ENCODE measurements at regions not wholly inside any gene's neighbourhood (a gene's known extent, or its start where the extent isn't known, plus 50 kb on each side); places are given as distances from the start of the nearest gene placed in this dataset.
"Not testable (repeated sequence)": the region's sequence is repeated elsewhere in the genome, so short reads cannot be mapped to it uniquely, and the experiment has no call there.

GRCh38 chr7:145360511-145361100, 524.8 kb upstream of the TPK1 start:
- no peak overlapping the region for H3K27ac ChIP-seq (ENCODE audit: low read depth, low read length)
- no peak overlapping the region for H3K4me3 ChIP-seq (ENCODE audit: low read depth, low read length)
- no peak overlapping the region for H3K9ac ChIP-seq (ENCODE audit: low read length)
- peaks cover 6% of the 10 kb centered on the region; the same call in 1 of the 2 replicates for H3K9me3 ChIP-seq (ENCODE audit: control insufficient read depth, insufficient read depth, low read depth, low read length)
- no peaks in the 10 kb centered on the region for H3K4me1 ChIP-seq (ENCODE audit: control insufficient read depth, insufficient read depth, low read length)
- no peaks in the 10 kb centered on the region for H3K36me3 ChIP-seq (ENCODE audit: control insufficient read depth, insufficient read depth, low read length)
- no peaks in the 10 kb centered on the region for H3K27me3 ChIP-seq (ENCODE audit: control insufficient read depth, insufficient read depth, low read length)

DNA sequence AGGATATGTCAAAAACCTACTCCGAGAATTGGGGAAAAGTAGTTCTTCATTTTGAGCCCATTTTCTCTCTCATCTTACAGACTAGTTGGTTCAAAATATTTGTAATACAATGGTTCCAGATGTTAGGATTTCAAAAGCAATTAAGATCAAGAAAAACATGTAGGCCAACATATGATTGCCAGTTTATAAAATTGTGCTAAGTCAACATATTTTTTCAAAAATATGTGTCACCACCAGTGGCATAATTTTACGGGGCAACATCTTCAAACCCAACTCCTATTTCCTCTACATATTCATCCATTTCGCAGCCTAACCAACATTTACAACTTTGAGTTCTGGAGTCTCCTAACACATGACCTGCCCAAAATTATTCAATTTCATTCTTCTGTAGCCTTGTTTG, 514.5 kb upstream of the TPK1 start:
- no peak overlapping the region for H3K9ac ChIP-seq (ENCODE audit: low read length)

GRCh38 chr7:145349452-145349851, 513.6 kb upstream of the TPK1 start:
- not testable (repeated sequence) for H3K36me3 ChIP-seq (ENCODE audit: control insufficient read depth, insufficient read depth, low read length); H3K4me3 ChIP-seq (ENCODE audit: low read depth, low read length); H3K4me1 ChIP-seq (ENCODE audit: control insufficient read depth, insufficient read depth, low read length); H3K27me3 ChIP-seq (ENCODE audit: control insufficient read depth, insufficient read depth, low read length); H3K9ac ChIP-seq (ENCODE audit: low read length); H3K27ac ChIP-seq (ENCODE audit: low read depth, low read length); H3K9me3 ChIP-seq (ENCODE audit: control insufficient read depth, insufficient read depth, low read depth, low read length)

More for the DNA sequence above, 514.5 kb upstream of the TPK1 start:
- no peak overlapping the region for H3K27ac ChIP-seq (ENCODE audit: low read depth, low read length)
- no peaks in the 10 kb centered on the region for H3K4me1 ChIP-seq (ENCODE audit: control insufficient read depth, insufficient read depth, low read length)
- H3K4me3 ChIP-seq (ENCODE audit: low read depth, low read length) = no peak overlapping the region
- peaks cover 2% of the 10 kb centered on the region; the same call in 1 of the 2 replicates for H3K9me3 ChIP-seq (ENCODE audit: control insufficient read depth, insufficient read depth, low read depth, low read length)
- no peaks in the 10 kb centered on the region for H3K27me3 ChIP-seq (ENCODE audit: control insufficient read depth, insufficient read depth, low read length)
- H3K36me3 ChIP-seq (ENCODE audit: control insufficient read depth, insufficient read depth, low read length) = no peaks in the 10 kb centered on the region

DNA sequence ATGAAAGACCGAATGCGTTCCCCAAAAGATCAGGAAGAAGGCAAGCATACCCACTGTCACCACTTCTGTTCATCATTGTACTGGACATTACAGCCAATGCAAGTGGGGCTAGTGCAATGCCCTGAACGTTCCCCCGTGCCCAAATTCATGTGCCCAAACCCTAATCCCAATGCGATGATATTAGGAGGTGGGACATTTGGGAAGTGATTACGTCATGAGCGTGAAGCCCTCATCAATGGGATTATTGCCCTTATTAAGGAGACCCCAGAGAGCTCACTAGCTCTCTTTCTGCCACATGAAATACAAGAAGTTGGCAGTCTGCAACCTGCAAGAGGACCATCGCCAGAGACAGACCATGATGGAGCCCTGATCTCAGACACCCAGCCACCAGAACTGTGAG, 511.4 kb upstream of the TPK1 start:
- Histone ChIP-seq H3K4me3 (ENCODE audit: low read depth, low read length) (no peak overlapping the region), H3K36me3 (ENCODE audit: control insufficient read depth, insufficient read depth, low read length) (no peaks in the 10 kb centered on the region), H3K27me3 (ENCODE audit: control insufficient read depth, insufficient read depth, low read length) (no peaks in the 10 kb centered on the region), H3K9ac (ENCODE audit: low read length) (no peak overlapping the region), H3K27ac (ENCODE audit: low read depth, low read length) (no peak overlapping the region), H3K4me1 (ENCODE audit: control insufficient read depth, insufficient read depth, low read length) (no peaks in the 10 kb centered on the region), H3K9me3 (ENCODE audit: control insufficient read depth, insufficient read depth, low read depth, low read length) (peaks cover 2% of the 10 kb centered on the region; the same call in 1 of the 2 replicates)

DNA sequence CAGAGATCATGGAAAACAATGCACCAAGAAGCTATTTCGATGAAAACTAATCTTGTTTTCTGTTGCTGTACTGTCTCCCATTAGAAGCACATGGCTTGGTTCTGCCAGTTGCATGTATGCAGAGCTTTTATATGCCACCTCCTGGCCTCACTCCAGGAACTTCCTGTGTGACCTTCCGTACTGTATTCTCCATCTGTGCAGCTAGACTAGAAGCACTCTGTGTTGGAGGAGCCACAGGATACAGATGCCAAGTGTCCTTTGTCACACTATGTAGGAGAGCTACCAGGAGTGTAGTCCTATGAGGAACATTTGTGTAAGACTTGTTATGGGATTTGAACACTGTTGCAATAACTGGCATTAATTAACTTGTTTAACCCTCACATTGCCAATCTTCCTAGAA, 503.5 kb upstream of the TPK1 start:
- no peak overlapping the region for H3K27ac ChIP-seq (ENCODE audit: low read depth, low read length)
- no peaks in the 10 kb centered on the region for H3K27me3 ChIP-seq (ENCODE audit: control insufficient read depth, insufficient read depth, low read length)
- no peak overlapping the region for H3K4me3 ChIP-seq (ENCODE audit: low read depth, low read length)
- no peak overlapping the region for H3K9ac ChIP-seq (ENCODE audit: low read length)
- H3K4me1 ChIP-seq (ENCODE audit: control insufficient read depth, insufficient read depth, low read length) = no peaks in the 10 kb centered on the region
- H3K36me3 ChIP-seq (ENCODE audit: control insufficient read depth, insufficient read depth, low read length) = no peaks in the 10 kb centered on the region
- H3K9me3 ChIP-seq (ENCODE audit: control insufficient read depth, insufficient read depth, low read depth, low read length) = 0 out of 2 replicates have a peak, but pooled peaks cover 3% of the 10 kb centered on the region

DNA sequence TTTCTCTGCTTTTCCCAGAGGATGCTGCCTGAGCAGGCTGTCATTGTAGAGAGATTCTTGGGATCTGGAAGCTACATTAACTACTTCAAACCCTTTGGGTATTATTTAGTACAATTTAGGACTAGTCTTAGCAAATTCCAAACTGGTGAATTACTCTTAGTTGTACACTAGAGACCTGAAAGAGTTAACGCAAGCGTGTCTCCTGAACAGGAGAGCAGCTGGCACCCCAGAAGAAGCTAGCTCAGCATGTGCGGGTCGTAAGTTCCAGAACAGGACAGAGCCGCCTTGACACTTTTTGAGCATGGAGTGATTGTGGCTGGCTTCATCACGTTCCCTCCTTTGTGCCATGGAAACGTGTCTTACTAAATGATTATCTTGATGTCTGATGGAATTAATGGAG, 495.7 kb upstream of the TPK1 start:
- no peak overlapping the region for H3K9ac ChIP-seq (ENCODE audit: low read length)
- no peaks in the 10 kb centered on the region for H3K27me3 ChIP-seq (ENCODE audit: control insufficient read depth, insufficient read depth, low read length)
- no peaks in the 10 kb centered on the region for H3K4me1 ChIP-seq (ENCODE audit: control insufficient read depth, insufficient read depth, low read length)
- H3K9me3 ChIP-seq (ENCODE audit: control insufficient read depth, insufficient read depth, low read depth, low read length) = 0 out of 2 replicates have a peak, but pooled peaks cover 3% of the 10 kb centered on the region
- H3K27ac ChIP-seq (ENCODE audit: low read depth, low read length) = no peak overlapping the region
- no peak overlapping the region for H3K4me3 ChIP-seq (ENCODE audit: low read depth, low read length)
- no peaks in the 10 kb centered on the region for H3K36me3 ChIP-seq (ENCODE audit: control insufficient read depth, insufficient read depth, low read length)

DNA sequence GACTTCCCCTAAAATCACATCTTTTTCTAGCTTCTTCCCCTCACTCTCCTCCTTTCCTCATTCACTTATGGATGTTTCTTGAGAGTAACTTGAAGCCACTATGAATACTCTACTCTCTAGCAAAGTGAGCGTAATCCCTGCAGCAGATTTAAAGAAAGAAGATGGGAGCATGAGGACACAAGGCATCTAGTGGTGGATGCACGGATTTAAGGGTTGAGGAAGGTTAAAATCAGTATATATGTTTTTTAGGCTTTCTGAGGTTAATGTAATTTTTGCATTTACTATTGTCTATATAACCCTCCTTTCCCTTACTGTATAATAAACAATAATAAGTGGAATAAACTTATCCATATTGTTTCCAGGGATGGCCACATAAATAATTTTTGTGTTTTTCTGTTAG, 495.2 kb upstream of the TPK1 start:
- H3K9me3 ChIP-seq (ENCODE audit: control insufficient read depth, insufficient read depth, low read depth, low read length) = 0 out of 2 replicates have a peak, but pooled peaks cover 3% of the 10 kb centered on the region
- H3K27me3 ChIP-seq (ENCODE audit: control insufficient read depth, insufficient read depth, low read length) = no peaks in the 10 kb centered on the region
- H3K4me1 ChIP-seq (ENCODE audit: control insufficient read depth, insufficient read depth, low read length) = no peaks in the 10 kb centered on the region
- H3K4me3 ChIP-seq (ENCODE audit: low read depth, low read length) = no peak overlapping the region
- no peak overlapping the region for H3K9ac ChIP-seq (ENCODE audit: low read length)
- H3K36me3 ChIP-seq (ENCODE audit: control insufficient read depth, insufficient read depth, low read length) = no peaks in the 10 kb centered on the region
- no peak overlapping the region for H3K27ac ChIP-seq (ENCODE audit: low read depth, low read length)

DNA sequence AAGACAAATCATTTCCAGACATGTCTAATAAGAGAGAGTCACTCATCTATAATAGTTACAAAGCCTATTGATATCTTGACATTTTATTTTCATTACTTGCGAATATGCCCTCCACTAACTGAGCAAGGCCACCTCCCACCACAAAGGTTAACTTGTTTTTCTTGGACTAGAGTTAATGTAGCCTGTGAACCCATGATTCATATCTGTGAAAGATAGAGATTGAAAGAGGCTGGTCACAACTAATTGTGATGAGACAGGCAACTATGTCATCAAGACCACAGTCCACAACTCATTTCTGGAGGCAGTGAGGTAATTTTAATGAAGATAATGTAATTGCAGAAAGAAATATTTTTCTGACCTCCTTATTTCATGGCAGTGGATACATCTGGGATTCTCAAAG, 491.8 kb upstream of the TPK1 start:
- no peaks in the 10 kb centered on the region for H3K36me3 ChIP-seq (ENCODE audit: control insufficient read depth, insufficient read depth, low read length)
- no peaks in the 10 kb centered on the region; the same call in 1 of the 2 replicates for H3K9me3 ChIP-seq (ENCODE audit: control insufficient read depth, insufficient read depth, low read depth, low read length)
- no peak overlapping the region for H3K27ac ChIP-seq (ENCODE audit: low read depth, low read length)
- H3K9ac ChIP-seq (ENCODE audit: low read length) = no peak overlapping the region
- no peaks in the 10 kb centered on the region for H3K27me3 ChIP-seq (ENCODE audit: control insufficient read depth, insufficient read depth, low read length)
- no peaks in the 10 kb centered on the region for H3K4me1 ChIP-seq (ENCODE audit: control insufficient read depth, insufficient read depth, low read length)
- no peak overlapping the region for H3K4me3 ChIP-seq (ENCODE audit: low read depth, low read length)

GRCh38 chr7:145324081-145324480, 488.2 kb upstream of the TPK1 start:
- Histone ChIP-seq H3K4me1 (ENCODE audit: control insufficient read depth, insufficient read depth, low read length) (no peaks in the 10 kb centered on the region), H3K9me3 (ENCODE audit: control insufficient read depth, insufficient read depth, low read depth, low read length) (no peaks in the 10 kb centered on the region; the same call in 1 of the 2 replicates), H3K36me3 (ENCODE audit: control insufficient read depth, insufficient read depth, low read length) (no peaks in the 10 kb centered on the region), H3K27ac (ENCODE audit: low read depth, low read length) (no peak overlapping the region), H3K9ac (ENCODE audit: low read length) (no peak overlapping the region), H3K4me3 (ENCODE audit: low read depth, low read length) (no peak overlapping the region), H3K27me3 (ENCODE audit: control insufficient read depth, insufficient read depth, low read length) (no peaks in the 10 kb centered on the region)

DNA sequence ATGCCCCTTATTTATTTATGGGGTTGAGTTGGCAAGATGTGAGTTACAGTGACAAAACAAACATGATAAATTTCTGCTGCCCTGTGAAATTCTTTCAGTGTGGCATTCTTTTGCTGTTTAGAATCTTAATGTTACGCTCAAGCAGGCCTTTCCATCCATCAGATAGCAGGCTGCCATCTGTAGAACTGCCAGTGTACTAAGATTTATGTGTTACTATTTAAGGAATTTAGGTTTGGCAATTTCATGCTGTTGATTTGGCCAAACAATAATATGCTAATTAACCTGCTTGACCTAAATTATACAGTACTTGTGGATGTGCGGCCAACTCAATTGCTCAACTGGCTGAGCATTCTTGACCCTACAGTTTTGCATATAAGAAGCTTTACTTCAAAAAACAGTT, 477.7 kb upstream of the TPK1 start:
- no peak overlapping the region for H3K9ac ChIP-seq (ENCODE audit: low read length)
- no peaks in the 10 kb centered on the region for H3K36me3 ChIP-seq (ENCODE audit: control insufficient read depth, insufficient read depth, low read length)
- H3K27me3 ChIP-seq (ENCODE audit: control insufficient read depth, insufficient read depth, low read length) = no peaks in the 10 kb centered on the region
- no peak overlapping the region for H3K4me3 ChIP-seq (ENCODE audit: low read depth, low read length)
- no peaks in the 10 kb centered on the region for H3K9me3 ChIP-seq (ENCODE audit: control insufficient read depth, insufficient read depth, low read depth, low read length)
- no peak overlapping the region for H3K27ac ChIP-seq (ENCODE audit: low read depth, low read length)
- no peaks in the 10 kb centered on the region for H3K4me1 ChIP-seq (ENCODE audit: control insufficient read depth, insufficient read depth, low read length)

DNA sequence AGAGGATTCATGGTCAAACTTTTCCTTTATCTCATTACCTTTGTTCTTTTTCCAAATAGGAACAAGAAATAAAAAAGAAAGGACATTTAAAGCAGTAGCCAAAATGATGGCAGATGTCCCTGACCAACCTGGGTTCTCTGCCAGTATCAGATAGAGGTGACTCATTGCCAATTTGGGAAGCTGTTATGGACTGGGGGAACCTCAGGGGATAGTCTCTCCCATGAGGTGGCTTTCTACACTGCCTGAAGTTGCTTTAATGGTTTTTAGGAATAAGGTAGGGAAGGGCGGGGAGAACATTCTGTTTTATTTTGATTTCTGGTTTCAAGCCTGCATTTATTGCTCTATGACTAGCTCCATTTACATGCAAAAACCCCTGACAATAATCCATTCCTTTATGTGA, 457.9 kb upstream of the TPK1 start:
- H3K4me1 ChIP-seq (ENCODE audit: control insufficient read depth, insufficient read depth, low read length) = no peaks in the 10 kb centered on the region
- no peaks in the 10 kb centered on the region for H3K27me3 ChIP-seq (ENCODE audit: control insufficient read depth, insufficient read depth, low read length)
- no peaks in the 10 kb centered on the region for H3K9me3 ChIP-seq (ENCODE audit: control insufficient read depth, insufficient read depth, low read depth, low read length)
- no peak overlapping the region for H3K9ac ChIP-seq (ENCODE audit: low read length)
- no peak overlapping the region for H3K4me3 ChIP-seq (ENCODE audit: low read depth, low read length)
- no peaks in the 10 kb centered on the region for H3K36me3 ChIP-seq (ENCODE audit: control insufficient read depth, insufficient read depth, low read length)
- no peak overlapping the region for H3K27ac ChIP-seq (ENCODE audit: low read depth, low read length)

All from HUES6 (cell line).